ENCODE measurements at regions not wholly inside any gene's neighbourhood (a gene's known extent, or its start where the extent isn't known, plus 50 kb on each side); places are given as distances from the start of the nearest gene placed in this dataset.
"Not testable (repeated sequence)": the region's sequence is repeated elsewhere in the genome, so short reads cannot be mapped to it uniquely, and the experiment has no call there.

GRCh38 chr2:49661809-49662208, 507.5 kb upstream of the FSHR start:
- no peak for DNase-seq

DNA sequence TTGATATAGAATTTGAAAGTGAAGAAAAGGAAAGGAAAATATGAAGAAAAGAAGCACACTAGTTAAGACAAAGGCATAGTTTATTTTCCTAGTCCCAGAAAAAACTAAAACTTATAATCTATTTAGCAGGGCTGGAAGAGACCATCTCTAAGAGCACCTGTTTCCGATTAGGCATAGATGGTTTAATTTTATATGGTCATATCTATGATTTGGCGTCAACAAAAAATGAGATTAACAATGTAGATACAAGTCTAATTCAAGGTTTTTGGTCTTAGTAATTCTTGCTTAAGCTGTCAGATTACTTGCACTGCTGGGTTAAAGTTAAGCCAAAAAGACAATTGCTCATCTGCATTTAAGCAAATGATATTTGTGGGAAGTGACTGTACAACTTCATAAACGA, 502.5 kb upstream of the FSHR start:
- no peak for DNase-seq

GRCh38 chr2:49643149-49643548, 488.8 kb upstream of the FSHR start:
- DNase-seq: no peak

- DNase-seq: no peak
Observed at GRCh38 chr2:49640630-49641029, 486.3 kb upstream of the FSHR start.

GRCh38 chr2:49621016-49621415, 466.7 kb upstream of the FSHR start:
- DNase-seq: no peak

DNA sequence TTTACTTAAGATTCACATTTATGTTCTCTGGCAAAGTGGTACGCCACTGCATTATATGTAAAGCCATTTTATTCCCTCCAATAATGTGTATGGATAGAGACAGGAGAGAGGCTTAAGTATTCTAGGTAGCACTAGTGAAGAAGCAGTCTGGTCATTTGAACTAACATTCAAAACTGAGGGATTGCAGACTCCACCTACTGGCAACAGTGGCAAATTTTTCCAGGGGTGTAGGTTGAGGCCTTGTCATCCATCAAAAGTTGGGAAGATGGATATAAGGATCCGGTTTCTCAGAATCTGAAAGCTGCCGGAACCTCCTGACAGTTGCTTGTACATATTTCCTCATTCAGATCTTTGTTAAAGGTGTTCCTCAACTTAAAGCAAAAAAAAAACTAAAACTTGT, 465.5 kb upstream of the FSHR start:
- DNase-seq: no peak

GRCh38 chr2:49618491-49618890, 464.2 kb upstream of the FSHR start:
- DNase-seq: no peak

GRCh38 chr2:49616800-49617199, 462.5 kb upstream of the FSHR start:
- DNase-seq: peak; percentile 5

GRCh38 chr2:49611796-49612195, 457.5 kb upstream of the FSHR start:
- not testable (repeated sequence) for DNase-seq

GRCh38 chr2:49600524-49600923, 446.2 kb upstream of the FSHR start:
- DNase-seq: no peak

- DNase-seq: no peak
Observed at GRCh38 chr2:49598231-49598630, 443.9 kb upstream of the FSHR start.

- no peak for DNase-seq
Observed at GRCh38 chr2:49585921-49586320, 431.6 kb upstream of the FSHR start.

DNA sequence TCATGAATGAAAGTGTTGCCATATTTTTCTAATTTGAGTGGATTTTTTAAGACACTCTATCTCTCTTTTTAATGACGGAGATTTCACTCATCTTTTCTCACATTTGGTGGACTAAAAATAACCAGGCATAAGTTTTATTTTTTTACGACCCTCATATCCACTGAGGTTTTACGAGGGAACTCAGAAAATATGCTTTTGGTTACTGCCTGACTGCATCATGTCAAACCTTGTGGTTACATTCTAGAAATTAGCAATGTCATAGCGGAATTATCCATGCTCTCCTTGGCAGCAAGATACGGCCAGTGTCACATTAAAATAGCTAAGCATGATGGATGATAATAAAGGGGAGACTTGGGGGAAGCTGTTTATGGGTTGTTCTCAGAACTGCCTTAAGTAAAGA, 428.6 kb upstream of the FSHR start:
- no peak for DNase-seq

DNA sequence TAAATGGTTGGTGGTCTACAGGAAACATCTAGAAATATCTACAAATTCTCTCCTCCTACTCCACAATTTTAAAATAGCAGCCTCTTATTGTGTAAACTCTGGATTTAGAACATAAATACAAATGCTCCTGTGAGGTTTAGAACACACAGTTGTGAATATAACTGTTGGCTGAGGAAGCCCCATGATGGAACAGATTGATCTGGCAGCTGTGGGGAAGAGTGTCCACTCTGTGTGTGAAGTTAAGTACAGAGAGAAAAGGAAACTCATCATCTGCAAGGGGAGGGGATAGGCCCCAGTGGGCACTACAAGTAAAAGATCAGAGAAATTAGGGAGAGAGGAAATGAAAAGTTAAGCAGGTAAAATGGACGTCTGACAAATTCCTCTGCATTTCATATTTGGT, 422.7 kb upstream of the FSHR start:
- no peak for DNase-seq

GRCh38 chr2:49569176-49569575, 414.9 kb upstream of the FSHR start:
- no peak for DNase-seq

- no peak for DNase-seq
Observed at GRCh38 chr2:49567811-49568600, 413.7 kb upstream of the FSHR start.

DNA sequence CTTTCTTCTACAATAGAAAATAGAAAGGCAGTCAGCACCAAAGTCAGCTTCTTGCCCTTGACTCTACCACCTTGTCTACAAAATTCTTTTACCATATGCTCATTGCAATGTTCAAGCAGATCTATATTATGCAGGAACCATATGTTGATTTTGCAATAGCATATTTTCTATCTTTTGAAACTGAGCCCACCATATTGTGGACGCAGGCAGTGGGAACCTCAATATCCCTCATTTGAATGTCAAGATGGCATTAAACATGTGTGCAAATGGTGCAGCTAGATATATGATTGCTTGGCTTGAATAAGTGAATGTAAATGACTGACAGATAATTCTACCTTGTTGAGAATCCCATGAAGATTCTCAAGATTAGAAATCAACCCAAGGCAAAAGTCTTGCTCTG, 412.7 kb upstream of the FSHR start:
- no peak for DNase-seq

- DNase-seq: no peak
Observed at GRCh38 chr2:49553658-49554057, 399.3 kb upstream of the FSHR start.

DNA sequence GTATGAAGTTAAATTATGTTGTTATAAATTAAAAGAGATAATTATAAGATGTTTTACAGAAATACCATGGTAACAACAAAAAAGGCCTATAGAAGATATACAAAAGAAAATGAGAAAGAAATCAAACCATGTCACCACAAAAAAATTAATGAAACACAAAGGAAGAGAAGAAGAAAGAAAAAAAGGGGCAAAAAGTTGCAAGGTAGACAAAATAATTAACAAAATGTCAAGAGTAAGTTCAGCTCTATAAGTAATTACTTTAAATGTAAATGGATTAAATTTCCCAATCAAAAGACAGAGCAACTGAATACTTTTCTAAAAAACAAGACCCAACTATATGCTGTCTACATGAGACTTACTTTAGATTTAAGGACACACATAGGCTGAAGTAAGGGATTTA, 378.4 kb upstream of the FSHR start:
- no peak for DNase-seq

GRCh38 chr2:49515996-49516782, 361.9 kb upstream of the FSHR start:
- no peak for DNase-seq

GRCh38 chr2:49514201-49514600, 359.9 kb upstream of the FSHR start:
- DNase-seq: no peak

GRCh38 chr2:49490710-49491109, 336.4 kb upstream of the FSHR start:
- no peak for DNase-seq

DNA sequence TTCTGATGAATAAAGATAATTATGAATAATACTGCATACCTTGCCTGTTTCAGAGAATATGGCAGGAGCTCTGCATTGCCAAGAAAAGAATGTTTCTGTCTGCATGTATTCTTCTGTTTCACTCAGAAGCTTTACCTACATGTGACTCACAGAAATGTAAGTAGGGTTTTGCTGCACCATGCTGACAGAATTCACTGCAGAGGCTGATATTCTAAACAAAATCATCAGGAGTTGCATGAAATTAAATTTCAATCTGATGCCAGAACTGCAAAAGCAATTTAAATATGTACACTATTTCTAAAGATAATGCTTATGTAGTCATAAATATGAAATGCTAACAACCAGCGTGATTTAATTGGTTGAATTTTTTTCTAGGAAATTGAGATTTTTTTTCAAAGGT, 332.8 kb upstream of the FSHR start:
- no peak for DNase-seq

- DNase-seq: no peak
Observed at GRCh38 chr2:49480520-49480919, 326.2 kb upstream of the FSHR start.

Data from NCI-H774 (cell line).